ENCODE measurements at regions not wholly inside any gene's neighbourhood (a gene's known extent, or its start where the extent isn't known, plus 50 kb on each side); places are given as distances from the start of the nearest gene placed in this dataset.

GRCh38 chr1:47683401-47683800 is 245.6 kb downstream of the FOXD2 start:
- TF ChIP-seq CTCF (IDR thresholded peaks at IDR 0.05; ENCODE audit: low read depth, low read length) = no peak
- Histone ChIP-seq H3K9me3 (ENCODE audit: control insufficient read depth, insufficient read depth, low read length) (no peaks in the 10 kb centered on the region), H3K4me3 (ENCODE audit: low read depth, low read length) (no peak overlapping the region), H3K27me3 (ENCODE audit: control insufficient read depth, insufficient read depth, low read length) (peaks cover 4% of the 10 kb centered on the region), H3K27ac (ENCODE audit: low read depth, low read length) (no peak overlapping the region)
- ChIA-PET POLR2A (no interaction called here), CTCF (no interaction called here)
- DNase-seq (ENCODE audit: low read depth, low spot score) = no peak

- DNase-seq (ENCODE audit: low read depth, low spot score) = no peak
- POLR2A ChIA-PET = interaction anchor here (0.6 kb wide), 1 partner anchor 1194 kb away, joined by 4 read pairs; no protein-coding TSS in a partner anchor
- no peak for TF ChIP-seq CTCF (IDR thresholded peaks at IDR 0.05; ENCODE audit: low read depth, low read length)
- Histone ChIP-seq H3K9me3 (ENCODE audit: control insufficient read depth, insufficient read depth, low read length) (no peaks in the 10 kb centered on the region), H3K27me3 (ENCODE audit: control insufficient read depth, insufficient read depth, low read length) (peaks cover 8% of the 10 kb centered on the region), H3K27ac (ENCODE audit: low read depth, low read length) (no peak overlapping the region), H3K4me3 (ENCODE audit: low read depth, low read length) (no peak overlapping the region)
- CTCF ChIA-PET = interaction anchor here (0.9 kb wide), 1 partner anchor 249 kb away, joined by 3 read pairs; no protein-coding TSS in a partner anchor
These were observed 246.7 kb downstream of the FOXD2 start for GRCh38 chr1:47684518-47684917.

- no peak overlapping the region for H3K27ac ChIP-seq (ENCODE audit: low read depth, low read length)
- H3K27me3 ChIP-seq (ENCODE audit: control insufficient read depth, insufficient read depth, low read length) = peaks cover 8% of the 10 kb centered on the region
- ChIA-PET CTCF (interaction anchor here (0.9 to 1.2 kb wide), 3 partner anchors 248 to 313 kb away, joined by 3 to 4 read pairs (median 3); partner anchors contain the start of gene FOXD2), POLR2A (no interaction called here)
- no peak for TF ChIP-seq CTCF (IDR thresholded peaks at IDR 0.05; ENCODE audit: low read depth, low read length)
- no peaks in the 10 kb centered on the region for H3K9me3 ChIP-seq (ENCODE audit: control insufficient read depth, insufficient read depth, low read length)
- H3K4me3 ChIP-seq (ENCODE audit: low read depth, low read length) = no peak overlapping the region
- DNase-seq (ENCODE audit: low read depth, low spot score) = no peak
These were observed 247.3 kb downstream of the FOXD2 start for GRCh38 chr1:47684964-47685762.

- Histone ChIP-seq H3K4me3 (ENCODE audit: low read depth, low read length) (no peak overlapping the region), H3K9me3 (ENCODE audit: control insufficient read depth, insufficient read depth, low read length) (no peaks in the 10 kb centered on the region), H3K27ac (ENCODE audit: low read depth, low read length) (no peak overlapping the region), H3K27me3 (ENCODE audit: control insufficient read depth, insufficient read depth, low read length) (peaks cover 8% of the 10 kb centered on the region)
- no peak for TF ChIP-seq CTCF (IDR thresholded peaks at IDR 0.05; ENCODE audit: low read depth, low read length)
- CTCF ChIA-PET = interaction anchor here (1.1 to 1.2 kb wide), 2 partner anchors 248 to 312 kb away, joined by 3 to 4 read pairs; partner anchors contain the start of gene FOXD2
- POLR2A ChIA-PET = no interaction called here
- no peak for DNase-seq (ENCODE audit: low read depth, low spot score)
These were observed 247.9 kb downstream of the FOXD2 start for GRCh38 chr1:47685763-47686066.
